ENCODE measurements at regions not wholly inside any gene's neighbourhood (a gene's known extent, or its start where the extent isn't known, plus 50 kb on each side); places are given as distances from the start of the nearest gene placed in this dataset.
"Not testable (repeated sequence)": the region's sequence is repeated elsewhere in the genome, so short reads cannot be mapped to it uniquely, and the experiment has no call there.

GRCh38 chr12:25682421-25682820 is 129.3 kb upstream of the LMNTD1 start:
- no peak overlapping the region for H3K4me3 ChIP-seq (ENCODE audit: low read depth, low read length)
- TF ChIP-seq, protein P1, sequence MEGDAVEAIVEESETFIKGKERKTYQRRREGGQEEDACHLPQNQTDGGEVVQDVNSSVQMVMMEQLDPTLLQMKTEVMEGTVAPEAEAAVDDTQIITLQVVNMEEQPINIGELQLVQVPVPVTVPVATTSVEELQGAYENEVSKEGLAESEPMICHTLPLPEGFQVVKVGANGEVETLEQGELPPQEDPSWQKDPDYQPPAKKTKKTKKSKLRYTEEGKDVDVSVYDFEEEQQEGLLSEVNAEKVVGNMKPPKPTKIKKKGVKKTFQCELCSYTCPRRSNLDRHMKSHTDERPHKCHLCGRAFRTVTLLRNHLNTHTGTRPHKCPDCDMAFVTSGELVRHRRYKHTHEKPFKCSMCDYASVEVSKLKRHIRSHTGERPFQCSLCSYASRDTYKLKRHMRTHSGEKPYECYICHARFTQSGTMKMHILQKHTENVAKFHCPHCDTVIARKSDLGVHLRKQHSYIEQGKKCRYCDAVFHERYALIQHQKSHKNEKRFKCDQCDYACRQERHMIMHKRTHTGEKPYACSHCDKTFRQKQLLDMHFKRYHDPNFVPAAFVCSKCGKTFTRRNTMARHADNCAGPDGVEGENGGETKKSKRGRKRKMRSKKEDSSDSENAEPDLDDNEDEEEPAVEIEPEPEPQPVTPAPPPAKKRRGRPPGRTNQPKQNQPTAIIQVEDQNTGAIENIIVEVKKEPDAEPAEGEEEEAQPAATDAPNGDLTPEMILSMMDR (IDR thresholded peaks at IDR 0.05; ENCODE audit: insufficient read depth, low read depth, low read length, missing control alignments), result no peak
- DNase-seq (ENCODE audit: low read depth), result no peak

DNA sequence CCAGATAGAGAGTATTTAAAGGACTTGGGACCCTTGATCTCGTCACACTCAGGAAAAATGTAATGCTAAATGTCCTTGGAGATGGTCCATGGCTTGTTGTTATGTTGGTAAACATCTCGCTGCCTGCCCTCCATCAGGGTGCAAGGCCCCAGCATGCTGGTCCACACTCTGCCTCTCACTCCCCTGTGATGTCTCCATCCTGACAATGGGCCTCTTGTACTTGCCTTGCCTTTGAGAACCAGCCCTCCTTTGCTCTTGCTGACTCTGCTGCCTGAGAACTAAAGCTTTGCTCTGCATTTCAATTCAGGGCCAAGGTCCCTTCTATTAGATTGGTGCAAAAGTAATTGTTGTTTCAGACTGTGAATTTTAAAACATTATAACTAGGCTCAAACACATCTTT is 131.0 kb upstream of the LMNTD1 start:
- TF ChIP-seq, protein P1 (IDR thresholded peaks at IDR 0.05; ENCODE audit: insufficient read depth, low read depth, low read length, missing control alignments), result no peak
- no peak overlapping the region for H3K4me3 ChIP-seq (ENCODE audit: low read depth, low read length)
- DNase-seq (ENCODE audit: low read depth), result no peak

GRCh38 chr12:25686351-25686750 is 133.3 kb upstream of the LMNTD1 start:
- no peak for DNase-seq (ENCODE audit: low read depth)
- no peak overlapping the region for H3K4me3 ChIP-seq (ENCODE audit: low read depth, low read length)
- TF ChIP-seq, protein P1 (IDR thresholded peaks at IDR 0.05; ENCODE audit: insufficient read depth, low read depth, low read length, missing control alignments), result no peak

DNA sequence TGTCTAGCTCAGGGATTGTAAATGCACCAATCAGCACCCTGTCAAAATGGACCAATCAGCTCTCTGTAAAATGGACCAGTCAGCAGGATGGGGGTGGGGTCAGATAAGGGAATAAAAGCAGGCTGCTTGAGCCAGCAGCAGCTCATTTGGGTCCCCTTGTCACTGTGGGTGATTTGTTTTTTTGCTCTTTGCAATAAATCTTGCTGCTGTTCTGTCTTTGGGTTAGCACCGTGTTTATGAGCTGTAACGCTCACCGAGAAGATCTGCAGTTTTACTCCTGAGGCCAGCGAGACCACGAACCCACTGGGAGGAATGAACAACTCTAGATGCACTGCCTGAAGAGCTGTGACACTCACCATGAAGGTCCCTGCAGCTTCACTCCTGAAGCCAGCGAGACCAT is 134.1 kb upstream of the LMNTD1 start:
- TF ChIP-seq, protein P1 (IDR thresholded peaks at IDR 0.05; ENCODE audit: insufficient read depth, low read depth, low read length, missing control alignments), result no peak
- H3K4me3 ChIP-seq (ENCODE audit: low read depth, low read length), result no peak overlapping the region
- DNase-seq (ENCODE audit: low read depth), result no peak

- not testable (repeated sequence) for H3K4me3 ChIP-seq (ENCODE audit: low read depth, low read length)
Measured at GRCh38 chr12:25688851-25689250, 135.8 kb upstream of the LMNTD1 start.

DNA sequence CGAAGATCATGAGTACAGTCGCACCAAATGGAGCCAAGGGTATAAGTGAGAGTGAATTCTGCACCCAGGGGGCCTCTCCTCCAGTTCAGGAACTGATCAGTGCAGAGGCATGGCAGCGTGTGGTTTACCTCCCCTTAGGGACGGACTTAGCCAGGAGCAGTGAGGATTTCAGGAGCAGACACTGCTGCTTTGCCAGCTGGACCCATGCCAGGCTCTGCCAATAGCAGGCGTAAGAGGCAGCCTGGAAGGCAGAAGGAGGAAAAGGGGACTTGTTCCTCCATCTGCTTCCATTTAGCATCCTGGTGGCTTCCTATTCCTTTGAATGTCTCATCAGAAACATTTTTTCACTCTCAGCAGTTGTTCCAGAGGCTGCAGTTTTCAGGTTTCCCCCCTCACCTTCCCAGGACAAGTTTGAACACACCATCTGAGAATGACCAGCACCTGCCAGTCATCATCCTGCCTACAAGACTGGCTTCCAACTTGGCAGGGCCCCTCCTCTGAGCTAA is 137.0 kb upstream of the LMNTD1 start:
- H3K4me3 ChIP-seq (ENCODE audit: low read depth, low read length), result no peak overlapping the region
- TF ChIP-seq, protein P1 (IDR thresholded peaks at IDR 0.05; ENCODE audit: insufficient read depth, low read depth, low read length, missing control alignments), result no peak
- DNase-seq (ENCODE audit: low read depth), result no peak

More at GRCh38 chr12:25688851-25689250, 135.8 kb upstream of the LMNTD1 start:
- peak; percentile 70 for DNase-seq (ENCODE audit: low read depth)

DNA sequence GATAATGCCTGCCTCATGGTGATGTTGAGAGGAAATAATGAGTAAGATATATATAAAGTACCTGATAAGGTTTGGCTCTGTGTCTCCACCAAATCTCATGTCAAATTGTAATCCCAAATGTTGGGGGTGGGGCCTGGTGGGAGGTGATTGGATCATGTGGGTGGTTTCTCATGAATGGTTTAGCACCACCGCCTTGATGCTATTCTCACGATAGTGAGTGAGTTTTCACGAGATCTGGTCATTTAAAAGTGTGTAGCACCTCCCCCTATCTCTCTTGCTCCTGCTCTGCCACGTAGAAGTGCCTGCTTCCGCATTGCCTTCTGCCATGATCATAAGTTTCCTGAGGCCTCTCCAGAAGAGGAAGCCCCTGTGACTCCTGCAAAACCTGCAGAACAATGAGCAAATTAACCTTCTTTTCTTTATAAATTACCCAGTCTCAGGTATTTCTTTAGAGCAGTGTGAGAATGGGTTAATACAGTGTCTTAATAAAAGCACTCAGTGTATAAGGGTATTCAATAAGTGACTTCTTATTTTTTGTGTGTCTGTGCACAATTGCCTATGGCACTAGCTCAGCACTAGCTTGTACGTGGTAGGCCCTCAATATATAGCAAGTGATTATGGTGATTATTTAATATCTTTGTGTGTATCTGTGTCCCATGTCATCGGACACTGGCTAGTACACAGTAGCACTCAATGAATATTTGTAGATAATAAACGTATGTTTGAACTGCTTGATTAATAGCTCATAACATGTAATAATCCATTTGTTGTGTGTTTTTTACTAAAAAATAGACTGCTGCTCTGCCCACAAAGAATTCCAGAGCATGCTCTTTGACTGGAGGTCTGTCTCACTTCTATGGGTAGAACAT is 138.1 kb upstream of the LMNTD1 start:
- TF ChIP-seq, protein P1 (IDR thresholded peaks at IDR 0.05; ENCODE audit: insufficient read depth, low read depth, low read length, missing control alignments), result no peak
- DNase-seq (ENCODE audit: low read depth), result no peak
- H3K4me3 ChIP-seq (ENCODE audit: low read depth, low read length), result no peak overlapping the region
